GM12892 (cell line): ENCODE measurements at regions not wholly inside any gene's neighbourhood (a gene's known extent, or its start where the extent isn't known, plus 50 kb on each side); places are given as distances from the start of the nearest gene placed in this dataset.

Experiments used
- DNase-seq: peaks from one replicate; pipeline ENCODE4 v3.0.0; 2011; ENCODE audit not compliant: insufficient read length
- FAIRE-seq: peaks from 2 replicates; lab custom pipeline; 2011; peaks lifted over from hg19 to GRCh38; lab: Jason Lieb, UNC
- POLR2A ChIP-seq: IDR thresholded peaks from 2 replicates; pipeline ENCODE4 v1.6.1; 2011; ENCODE audit warnings: low read depth, low read length, control low read depth
- POLR2AphosphoS5 ChIP-seq: IDR thresholded peaks from 2 replicates; pipeline ENCODE4 v1.6.1; 2011; ENCODE audit warnings: low read depth, low read length, control low read depth
- TAF1 ChIP-seq: IDR thresholded peaks from 2 replicates; pipeline ENCODE4 v1.6.1; 2011; ENCODE audit warnings: low read depth, mild to moderate bottlenecking, control low read depth, low read length, borderline replicate concordance

GRCh38 chr14:86712176-86712575 lies 1182.2 kb downstream of the FLRT2 start:
- TF ChIP-seq POLR2AphosphoS5 (no peak), TAF1 (no peak), POLR2A (no peak)
- FAIRE-seq (no peak), DNase-seq (no peak)

DNA sequence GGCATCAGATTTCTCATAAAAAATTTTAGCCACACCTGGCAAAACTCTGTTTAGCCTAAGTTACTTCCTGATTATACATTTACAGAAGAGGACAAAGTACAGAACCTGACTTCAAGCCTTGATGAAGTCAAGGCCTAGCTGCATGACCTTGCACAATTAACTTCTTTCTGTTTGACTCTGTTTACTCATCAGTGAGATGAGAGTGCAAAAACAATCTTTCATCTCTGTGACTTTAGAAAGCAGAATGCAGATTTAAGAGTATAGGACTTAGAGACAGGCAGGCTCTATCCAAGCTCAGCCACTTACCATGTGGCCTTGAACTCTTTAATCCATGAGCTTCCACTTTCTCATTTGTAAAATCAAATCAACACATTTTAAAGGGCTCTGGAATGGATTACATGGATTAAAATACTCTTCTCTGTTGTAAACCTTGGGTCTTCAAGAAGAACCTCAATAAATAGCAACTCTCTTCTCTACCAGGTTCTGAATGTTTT lies 1178.9 kb downstream of the FLRT2 start:
- TF ChIP-seq TAF1: no peak
- no peak for TF ChIP-seq POLR2AphosphoS5
- no peak for TF ChIP-seq POLR2A
- FAIRE-seq (no peak), DNase-seq (no peak)

- no peak for FAIRE-seq
- no peak for DNase-seq
Observed at GRCh38 chr14:86707071-86707470, 1177.1 kb downstream of the FLRT2 start.

DNA sequence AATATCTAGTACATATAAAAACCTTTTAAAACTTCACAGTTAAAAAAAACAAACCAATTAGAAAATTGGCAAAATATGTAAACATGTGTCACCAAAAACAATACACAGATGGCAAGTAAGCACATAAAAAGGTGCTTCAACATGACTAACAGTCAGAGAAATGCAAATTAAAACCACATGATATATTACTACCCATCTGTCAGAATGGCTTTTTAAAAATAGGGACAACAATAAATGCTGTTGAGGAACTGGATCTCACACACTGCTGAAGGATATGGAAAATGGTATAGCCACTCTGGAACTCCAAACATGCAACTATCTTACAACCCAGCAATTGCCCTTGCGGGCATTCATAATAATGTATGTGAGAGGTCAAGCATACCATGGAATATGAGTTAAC lies 1153.6 kb downstream of the FLRT2 start:
- no peak for TF ChIP-seq POLR2AphosphoS5
- no peak for TF ChIP-seq POLR2A
- FAIRE-seq: no peak
- DNase-seq: no peak

More at GRCh38 chr14:86707071-86707470, 1177.1 kb downstream of the FLRT2 start:
- TF ChIP-seq POLR2A (no peak), POLR2AphosphoS5 (no peak), TAF1 (no peak)

- no peak for DNase-seq
- FAIRE-seq: no peak
- TF ChIP-seq POLR2AphosphoS5: no peak
- TF ChIP-seq TAF1: no peak
- TF ChIP-seq POLR2A: no peak
Observed at GRCh38 chr14:86675059-86675458, 1145.1 kb downstream of the FLRT2 start.

GRCh38 chr14:86673523-86673969 lies 1143.6 kb downstream of the FLRT2 start:
- no peak for TF ChIP-seq POLR2A
- TF ChIP-seq TAF1: no peak
- TF ChIP-seq POLR2AphosphoS5: no peak
- FAIRE-seq (no peak), DNase-seq (no peak)

- FAIRE-seq: no peak
- no peak for DNase-seq
- TF ChIP-seq POLR2AphosphoS5 (no peak), POLR2A (no peak), TAF1 (no peak)
Observed at GRCh38 chr14:86672080-86672479, 1142.1 kb downstream of the FLRT2 start.

DNA sequence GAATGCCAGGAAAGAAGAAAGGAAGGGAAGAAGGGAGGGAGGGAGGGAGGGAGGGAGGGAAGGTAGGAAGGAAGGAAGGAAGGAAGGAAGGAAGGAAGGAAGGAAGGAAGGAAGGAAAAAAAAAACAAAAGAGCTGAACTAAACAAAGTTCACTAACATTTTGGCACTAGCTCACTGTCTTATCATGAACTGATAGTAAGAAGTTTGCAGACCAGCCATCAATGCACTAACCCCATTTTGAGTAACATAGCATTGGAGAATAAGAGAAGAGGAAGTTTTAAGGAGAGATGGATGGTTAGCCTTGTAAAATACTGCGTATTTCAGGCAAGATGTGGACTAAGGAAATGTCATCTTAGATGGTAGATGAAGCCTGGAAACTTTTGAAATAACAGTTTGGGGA lies 1136.0 kb downstream of the FLRT2 start:
- DNase-seq (no peak), FAIRE-seq (no peak)
- TF ChIP-seq POLR2A (no peak), TAF1 (no peak), POLR2AphosphoS5 (no peak)

DNA sequence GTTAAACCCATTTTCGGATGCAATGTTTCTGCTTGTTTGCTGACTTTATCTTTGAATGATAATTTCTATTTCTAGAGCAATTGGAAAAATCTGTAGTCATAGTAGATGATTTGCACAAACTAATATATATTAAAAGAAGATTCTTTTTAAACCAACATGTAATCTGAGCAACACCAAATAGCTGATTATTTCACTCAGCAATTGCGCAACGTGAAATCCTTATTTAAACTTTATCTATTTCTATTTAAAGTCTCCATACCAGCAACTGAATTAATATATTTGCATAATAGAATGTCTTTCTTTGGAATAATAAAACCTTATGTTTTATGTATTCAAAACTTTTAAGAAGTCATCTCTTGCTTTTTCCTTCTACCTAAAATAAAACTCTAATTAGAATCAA lies 1132.4 kb downstream of the FLRT2 start:
- no peak for TF ChIP-seq POLR2AphosphoS5
- TF ChIP-seq TAF1: no peak
- no peak for TF ChIP-seq POLR2A

DNA sequence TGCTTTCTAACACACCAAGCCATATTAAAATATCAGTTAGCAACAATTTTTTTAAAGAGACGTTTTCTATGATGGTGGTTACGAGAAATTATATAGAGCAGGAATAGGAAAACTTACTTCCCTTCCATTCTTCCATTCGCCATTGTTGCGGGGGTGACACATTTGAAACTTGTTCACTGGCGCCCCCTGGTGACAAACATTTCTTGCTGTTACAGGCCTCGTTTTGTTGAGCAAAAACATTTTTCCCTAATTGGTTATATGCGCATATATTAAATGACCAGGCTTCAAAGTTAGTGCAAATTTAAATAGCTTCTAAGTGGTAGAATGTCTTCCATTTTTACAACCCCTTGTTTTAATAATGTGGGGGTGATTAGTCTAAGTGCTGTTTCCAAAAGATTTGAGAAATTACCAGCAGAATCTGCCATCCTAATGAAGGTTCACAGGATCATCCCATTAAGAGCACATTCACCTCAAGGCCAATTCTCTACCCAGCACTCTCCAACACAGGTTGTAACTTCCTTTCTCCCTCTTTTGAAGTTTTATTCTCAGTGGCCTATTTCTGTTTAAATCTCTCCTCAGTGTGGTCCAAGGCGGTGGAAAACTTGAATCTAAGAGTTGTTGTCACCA lies 1124.7 kb downstream of the FLRT2 start:
- DNase-seq (no peak), FAIRE-seq (no peak)
- TF ChIP-seq TAF1 (no peak), POLR2AphosphoS5 (no peak), POLR2A (no peak)

More for the DNA sequence above, 1132.4 kb downstream of the FLRT2 start:
- DNase-seq (no peak), FAIRE-seq (no peak)

DNA sequence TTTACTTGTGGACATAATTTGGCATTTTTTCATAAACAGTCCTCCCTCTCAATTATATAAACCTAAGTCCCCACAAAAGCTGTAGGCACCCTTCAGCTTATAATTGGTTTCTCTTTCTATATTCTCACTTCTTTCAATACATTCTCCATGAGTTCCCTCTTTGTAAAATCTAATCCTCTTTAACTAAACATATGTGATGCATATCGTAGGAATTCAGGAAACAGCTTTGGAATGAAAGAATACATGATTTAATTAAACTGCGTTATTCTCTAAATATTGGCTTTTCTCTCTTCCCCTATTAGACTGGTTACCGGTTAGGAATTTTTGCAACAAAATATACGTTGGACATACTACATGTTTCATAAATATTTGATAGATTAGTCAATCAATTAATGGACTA lies 1122.6 kb downstream of the FLRT2 start:
- FAIRE-seq (no peak), DNase-seq (no peak)
- TF ChIP-seq POLR2A: no peak
- no peak for TF ChIP-seq TAF1
- no peak for TF ChIP-seq POLR2AphosphoS5
